Activated naive CD4-positive, alpha-beta T cell treated with anti-CD3 and anti-CD28 coated beads, Interleukin-2, amount 50 U/mL, for 72 hours (primary cell): ENCODE measurements at regions not wholly inside any gene's neighbourhood (a gene's known extent, or its start where the extent isn't known, plus 50 kb on each side); places are given as distances from the start of the nearest gene placed in this dataset.

Experiments
- ATAC-seq, 2 donors: fragments of 150-1000 bp; cut with Tn5 transposase; 2 replicates each; pipeline ENCODE4 v1.10.0; 2021; ENCODE audit warnings: mild to moderate bottlenecking in 2 of 2, moderate library complexity in 2 of 2
- DNase-seq, 2 donors: peaks; one replicate each; pipeline ENCODE4 v3.0.0; 2021 to 2022; ENCODE audit warnings: low spot score in 2 of 2
- H3K27ac Mint-ChIP-seq, 2 donors: one replicate each; pipeline ENCODE4 v1.8.0; 2022; ENCODE audit warnings: mild to moderate bottlenecking in 2 of 2, mixed read lengths in 2 of 2
- H3K36me3 Mint-ChIP-seq, 2 donors: one replicate each; pipeline ENCODE4 v1.8.0; 2022; ENCODE audit warnings: mixed read lengths in 2 of 2
- H3K9me3 Mint-ChIP-seq, 2 donors: one replicate each; pipeline ENCODE4 v1.8.0; 2022; ENCODE audit warnings: mixed read lengths in 2 of 2

GRCh38 chr4:155542415-155542814 is 124.2 kb upstream of the GUCY1A1 start:
- ATAC-seq: no peak

DNA sequence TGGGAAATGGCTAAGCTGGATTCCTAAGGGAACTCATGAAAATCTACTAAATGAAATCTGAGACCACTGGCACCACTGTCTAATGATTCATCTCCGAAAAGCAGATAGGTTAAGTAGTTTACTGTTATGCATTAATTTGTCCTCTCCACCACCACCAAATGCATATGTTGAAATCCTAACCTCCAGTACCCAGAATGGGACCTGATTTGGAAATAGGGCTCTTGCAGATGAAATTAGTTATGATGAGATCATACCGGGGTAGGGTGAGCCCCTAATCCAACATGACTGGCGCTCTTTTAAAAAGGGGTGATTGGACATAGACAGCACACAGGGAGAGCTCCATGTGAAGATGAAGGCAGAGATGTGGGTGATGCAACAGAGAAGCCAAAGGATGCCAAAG is 124.9 kb upstream of the GUCY1A1 start:
- ATAC-seq (no peak), DNase-seq (no peak)
- Mint-ChIP-seq H3K9me3 (no peaks in the 10 kb centered on the region), H3K36me3 (no peaks in the 10 kb centered on the region), H3K27ac (no peak overlapping the region)

More at GRCh38 chr4:155542415-155542814, 124.2 kb upstream of the GUCY1A1 start:
- Mint-ChIP-seq H3K36me3 (no peaks in the 10 kb centered on the region), H3K27ac (no peak overlapping the region), H3K9me3 (no peaks in the 10 kb centered on the region)
- no peak for DNase-seq

DNA sequence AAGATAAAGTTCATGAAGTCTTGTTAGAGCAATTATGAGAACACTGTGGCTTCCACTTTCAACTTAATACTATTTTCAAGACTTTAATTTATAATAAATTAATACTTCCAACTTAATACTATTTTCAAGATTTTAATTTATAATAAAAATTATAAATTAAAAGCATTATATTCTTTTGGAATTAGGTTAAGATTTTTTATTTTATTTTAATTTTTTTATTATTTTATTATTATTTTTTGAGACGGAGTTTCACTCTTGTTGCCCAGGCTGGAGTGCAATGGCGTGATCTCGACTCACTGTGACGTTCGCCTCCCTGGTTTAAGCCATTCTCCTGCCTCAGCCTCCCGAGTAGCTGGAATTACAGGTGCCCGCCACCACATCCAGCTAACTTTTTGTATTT is 126.0 kb upstream of the GUCY1A1 start:
- H3K36me3 Mint-ChIP-seq: no peaks in the 10 kb centered on the region

GRCh38 chr4:155539746-155540145 is 126.9 kb upstream of the GUCY1A1 start:
- H3K27ac Mint-ChIP-seq: no peak overlapping the region
- H3K36me3 Mint-ChIP-seq: no peaks in the 10 kb centered on the region
- DNase-seq (no peak), ATAC-seq (no peak)
- H3K9me3 Mint-ChIP-seq: peaks cover 0 to 4% of the 10 kb centered on the region in 2 donors

More for the DNA sequence above, 126.0 kb upstream of the GUCY1A1 start:
- ATAC-seq (no peak), DNase-seq (no peak)
- no peak overlapping the region for H3K27ac Mint-ChIP-seq
- H3K9me3 Mint-ChIP-seq: peaks cover 0 to 4% of the 10 kb centered on the region in 2 donors

DNA sequence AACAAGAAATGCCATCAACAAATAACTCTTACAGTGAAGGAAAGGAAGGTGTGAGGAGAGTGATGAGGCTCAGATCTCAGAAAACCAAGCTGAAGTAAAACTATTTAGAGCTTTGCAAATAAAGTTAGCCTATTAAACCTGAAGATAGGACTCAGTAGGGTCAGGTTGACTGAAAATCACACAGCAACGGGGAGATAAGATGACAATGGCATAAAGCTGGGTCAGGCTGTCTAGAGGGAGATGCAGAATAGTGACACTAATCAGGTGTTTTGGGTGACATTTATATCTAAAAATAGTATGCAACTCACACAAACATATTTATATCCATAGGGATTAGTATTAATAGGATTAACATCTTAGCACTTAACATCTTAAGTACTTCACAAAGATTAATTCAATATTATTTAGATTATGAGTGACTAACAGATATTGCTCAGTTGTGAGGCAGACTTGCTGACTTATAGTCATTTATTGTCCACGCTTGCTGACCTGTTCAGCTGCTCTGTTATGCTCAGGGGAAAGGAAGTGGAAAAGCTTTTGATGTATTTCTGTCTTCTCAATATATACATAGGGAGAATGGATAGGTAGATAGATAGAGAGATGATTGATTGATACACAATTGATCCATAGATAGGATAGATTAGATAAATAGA is 130.7 kb upstream of the GUCY1A1 start:
- ATAC-seq (no peak), DNase-seq (no peak)
- Mint-ChIP-seq H3K36me3 (no peaks in the 10 kb centered on the region), H3K9me3 (peaks cover 0 to 4% of the 10 kb centered on the region in 2 donors), H3K27ac (no peak overlapping the region)

GRCh38 chr4:155532373-155533085 is 134.1 kb upstream of the GUCY1A1 start:
- Mint-ChIP-seq H3K9me3 (peaks cover 0 to 4% of the 10 kb centered on the region in 2 donors), H3K36me3 (no peaks in the 10 kb centered on the region), H3K27ac (no peak overlapping the region)
- DNase-seq (no peak), ATAC-seq (no peak)

- no peaks in the 10 kb centered on the region for H3K36me3 Mint-ChIP-seq
- DNase-seq: no peak
- no peaks in the 10 kb centered on the region for H3K9me3 Mint-ChIP-seq
- H3K27ac Mint-ChIP-seq: no peak overlapping the region
- no peak for ATAC-seq
Measured at GRCh38 chr4:155530857-155531256, 135.8 kb upstream of the GUCY1A1 start.

DNA sequence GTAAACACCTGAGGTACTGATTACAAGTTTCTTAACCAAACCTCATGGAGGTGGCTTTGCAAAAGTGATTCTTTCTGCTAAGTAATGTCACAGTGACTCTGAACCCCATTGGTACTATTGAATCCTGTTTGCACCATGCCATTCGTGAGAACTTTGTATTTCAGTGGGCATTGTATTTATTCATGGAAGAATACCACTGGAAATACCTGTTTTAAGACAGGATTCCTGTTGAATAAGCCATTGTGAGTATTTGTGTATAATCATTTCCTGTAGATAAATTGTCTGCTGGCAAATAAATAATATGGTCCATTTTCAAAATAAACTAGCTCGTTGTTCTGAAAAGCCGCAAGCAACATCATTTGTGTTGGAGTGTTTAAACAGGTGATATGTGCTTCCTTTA is 136.4 kb upstream of the GUCY1A1 start:
- DNase-seq (no peak), ATAC-seq (no peak)
- Mint-ChIP-seq H3K36me3 (no peaks in the 10 kb centered on the region), H3K9me3 (no peaks in the 10 kb centered on the region), H3K27ac (no peak overlapping the region)

GRCh38 chr4:155529716-155530115 is 136.9 kb upstream of the GUCY1A1 start:
- no peak for DNase-seq
- Mint-ChIP-seq H3K36me3 (no peaks in the 10 kb centered on the region), H3K9me3 (peaks cover 0 to 3% of the 10 kb centered on the region in 2 donors), H3K27ac (no peak overlapping the region)
- ATAC-seq: no peak

- ATAC-seq (no peak), DNase-seq (no peak)
- Mint-ChIP-seq H3K9me3 (peaks cover 0 to 3% of the 10 kb centered on the region in 2 donors), H3K36me3 (no peaks in the 10 kb centered on the region), H3K27ac (no peak overlapping the region)
Measured at GRCh38 chr4:155529272-155529671, 137.4 kb upstream of the GUCY1A1 start.

DNA sequence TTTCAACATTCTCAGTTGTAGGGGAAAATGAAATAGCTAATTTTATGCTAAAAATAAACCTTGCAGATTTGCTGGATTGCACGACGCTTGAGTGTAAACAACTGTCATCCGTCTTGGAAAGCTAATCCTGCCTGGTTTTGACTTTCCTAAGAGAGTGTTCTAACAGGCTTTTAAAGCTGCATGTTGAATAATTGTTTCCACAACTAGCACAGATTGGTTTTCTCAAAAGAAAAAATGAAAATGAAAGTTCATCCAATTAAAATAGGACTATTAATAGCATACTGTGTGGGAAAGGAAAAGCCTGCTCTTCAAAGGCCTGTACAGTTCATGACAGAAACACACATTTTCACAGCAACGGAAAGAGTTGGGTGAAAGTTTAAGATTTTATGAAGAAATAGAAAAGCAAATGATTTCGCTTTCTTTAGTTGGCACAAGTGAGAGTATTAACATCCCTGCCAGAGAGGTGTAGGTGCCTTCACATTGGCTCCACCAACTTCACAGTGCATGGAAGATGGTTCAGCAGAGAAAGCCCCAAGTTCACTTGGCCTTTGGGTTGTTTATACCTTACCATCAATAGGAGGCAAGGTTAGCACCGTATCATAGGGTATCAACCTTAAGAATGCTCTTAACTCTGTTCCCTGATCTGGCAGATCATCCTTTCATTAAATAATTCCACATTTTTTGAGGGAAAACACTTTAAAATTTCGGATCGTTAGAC is 140.0 kb upstream of the GUCY1A1 start:
- H3K36me3 Mint-ChIP-seq: no peaks in the 10 kb centered on the region
- DNase-seq (no peak), ATAC-seq (no peak)
- peaks cover 0 to 7% of the 10 kb centered on the region in 2 donors for H3K9me3 Mint-ChIP-seq
- H3K27ac Mint-ChIP-seq: no peak overlapping the region

DNA sequence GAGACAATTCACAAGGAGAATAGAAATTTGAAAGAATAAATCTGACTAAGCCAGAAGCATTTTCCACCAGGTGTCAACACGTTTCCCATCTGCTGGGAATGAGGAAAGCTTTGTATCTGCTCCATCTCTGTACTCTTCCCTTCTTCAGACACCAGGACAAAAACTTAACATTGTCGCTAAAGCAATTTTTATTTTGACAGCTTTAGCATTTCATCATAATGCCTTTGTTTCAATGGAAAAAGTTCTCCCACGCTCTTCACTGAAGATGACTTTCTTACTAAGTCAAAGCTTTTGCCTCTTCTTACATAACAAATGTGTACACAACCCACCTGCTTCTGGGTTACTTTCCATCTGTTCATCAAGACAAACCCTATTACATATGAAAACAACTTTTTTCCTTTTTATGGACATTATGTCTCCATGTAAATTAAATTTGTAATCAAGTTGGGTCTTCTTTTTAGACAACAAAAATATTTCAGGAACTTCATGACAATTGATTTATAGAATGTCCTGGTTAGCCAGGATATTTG is 141.7 kb upstream of the GUCY1A1 start:
- ATAC-seq (no peak), DNase-seq (no peak)
- Mint-ChIP-seq H3K27ac (no peak overlapping the region), H3K9me3 (peaks cover 6 to 7% of the 10 kb centered on the region in 2 donors), H3K36me3 (no peaks in the 10 kb centered on the region)

- Mint-ChIP-seq H3K9me3 (peaks cover 6 to 7% of the 10 kb centered on the region in 2 donors), H3K36me3 (no peaks in the 10 kb centered on the region), H3K27ac (no peak overlapping the region)
- no peak for DNase-seq
- ATAC-seq: no peak
Measured at GRCh38 chr4:155523358-155523757, 143.3 kb upstream of the GUCY1A1 start.

DNA sequence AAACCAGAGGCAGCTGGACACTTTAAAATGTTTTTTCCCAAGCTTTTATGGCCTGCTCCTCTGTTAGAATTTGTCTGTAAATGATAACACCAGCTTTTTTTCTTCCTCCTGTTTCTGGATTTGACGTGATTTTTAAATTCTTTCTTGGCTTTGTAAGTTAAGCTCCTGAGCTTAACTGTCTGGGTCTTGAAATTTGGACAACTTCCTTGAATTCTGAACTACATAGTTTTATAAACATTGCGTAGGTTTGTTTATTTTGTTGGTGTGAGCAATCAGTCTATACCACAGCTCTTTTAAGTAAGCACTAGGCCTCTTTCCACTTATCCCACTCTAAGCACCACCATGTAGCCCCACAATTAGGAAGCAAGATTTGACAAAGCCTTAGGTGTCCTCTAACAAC is 144.4 kb upstream of the GUCY1A1 start:
- DNase-seq (no peak), ATAC-seq (no peak)
- Mint-ChIP-seq H3K36me3 (no peaks in the 10 kb centered on the region), H3K9me3 (peaks cover 6 to 7% of the 10 kb centered on the region in 2 donors), H3K27ac (no peak overlapping the region)

- no peaks in the 10 kb centered on the region for H3K36me3 Mint-ChIP-seq
- H3K9me3 Mint-ChIP-seq: peaks cover 6 to 7% of the 10 kb centered on the region in 2 donors
- ATAC-seq (no peak), DNase-seq (no peak)
- H3K27ac Mint-ChIP-seq: no peak overlapping the region
Measured at GRCh38 chr4:155521382-155521781, 144.6 kb upstream of the MAP9 start.

- no peaks in the 10 kb centered on the region for H3K36me3 Mint-ChIP-seq
- no peak overlapping the region for H3K27ac Mint-ChIP-seq
- H3K9me3 Mint-ChIP-seq: no peaks in the 10 kb centered on the region
- ATAC-seq (no peak), DNase-seq (no peak)
Measured at GRCh38 chr4:155515444-155516075, 138.8 kb upstream of the MAP9 start.

DNA sequence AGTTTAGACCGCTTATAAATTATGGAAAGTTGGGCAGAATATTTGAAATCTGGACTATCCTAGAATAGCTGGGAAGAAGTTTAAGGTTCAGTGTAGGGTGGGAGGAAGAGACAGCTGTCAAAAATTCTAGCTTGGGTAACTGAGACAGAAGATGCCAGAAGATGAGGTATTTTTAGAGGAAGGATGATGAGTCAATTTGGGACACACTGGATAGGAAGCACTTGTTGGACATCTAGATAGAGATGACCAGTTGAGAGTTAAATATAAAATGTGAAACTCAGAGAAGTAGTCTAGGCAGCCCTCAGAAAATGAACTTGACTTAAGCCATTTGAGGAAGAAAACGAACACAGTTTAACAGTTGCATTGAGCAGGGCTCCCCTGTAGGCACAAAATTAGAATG is 137.9 kb upstream of the MAP9 start:
- ATAC-seq: no peak
- no peaks in the 10 kb centered on the region for H3K9me3 Mint-ChIP-seq
- no peak for DNase-seq

More for the DNA sequence above, 137.9 kb upstream of the MAP9 start:
- H3K36me3 Mint-ChIP-seq: no peaks in the 10 kb centered on the region
- H3K27ac Mint-ChIP-seq: no peak overlapping the region
